ENCODE measurements at regions not wholly inside any gene's neighbourhood (a gene's known extent, or its start where the extent isn't known, plus 50 kb on each side); places are given as distances from the start of the nearest gene placed in this dataset.

DNA sequence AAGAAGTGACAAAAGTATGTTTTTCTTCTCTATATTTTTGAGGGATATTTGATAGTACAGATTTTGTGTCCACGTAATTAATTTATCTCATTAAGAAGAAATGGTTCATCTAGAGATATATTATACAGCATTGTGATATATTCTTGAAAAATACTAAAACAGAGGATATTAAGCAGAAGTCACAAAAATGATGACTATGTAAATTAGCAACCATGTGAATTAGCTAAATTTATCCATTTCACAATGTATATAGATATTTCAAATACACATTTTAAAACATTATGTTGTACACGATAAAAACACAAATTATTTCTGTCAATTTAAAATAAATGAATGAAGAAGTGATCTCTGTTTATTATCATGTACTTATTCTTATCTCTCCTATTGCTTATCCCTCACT lies 989.5 kb downstream of the TUSC7 start:
- TF ChIP-seq EZH2phosphoT487 (IDR thresholded peaks at IDR 0.05; ENCODE audit: insufficient read depth, low read depth), result no peak
- no peak for TF ChIP-seq EZH2 (IDR thresholded peaks at IDR 0.05; ENCODE audit: insufficient read depth, poor library complexity, severe bottlenecking)
- Histone ChIP-seq H3K9ac (no peak overlapping the region), H3F3A (ENCODE audit: insufficient read depth) (no peaks in the 10 kb centered on the region), H4K20me1 (ENCODE audit: insufficient read depth) (no peaks in the 10 kb centered on the region), H3K9me3 (ENCODE audit: low read depth) (no peaks in the 10 kb centered on the region), H3K36me3 (ENCODE audit: low read depth) (no peaks in the 10 kb centered on the region), H3K27ac (no peak overlapping the region), H3K79me2 (ENCODE audit: insufficient read depth) (no peaks in the 10 kb centered on the region), H3K4me2 (ENCODE audit: unreplicated experiment) (no peak overlapping the region), H3K9me2 (ENCODE audit: insufficient read depth) (peaks cover under 1% of the 10 kb centered on the region; the same call in 1 of the 2 replicates), H3K27me3 (replicated peaks; ENCODE audit: insufficient read depth) (no peaks in the 10 kb centered on the region), H2AFZ (no peak overlapping the region), H3K4me1 (ENCODE audit: insufficient read depth) (peaks cover 26% of the 10 kb centered on the region), H3K4me3 (no peak overlapping the region)
- in situ Hi-C loops (cut with MboI), result no loop called here
- WGBS, 2 experiments (ENCODE audit: low coverage in 1 of 2, low lambda C conversion rate in 2 of 2, missing lambda C conversion rate in 2 of 2), result 79 to 88% methylated on average over 2 of the region's 2 CpGs
- DNase-seq, result no peak

DNA sequence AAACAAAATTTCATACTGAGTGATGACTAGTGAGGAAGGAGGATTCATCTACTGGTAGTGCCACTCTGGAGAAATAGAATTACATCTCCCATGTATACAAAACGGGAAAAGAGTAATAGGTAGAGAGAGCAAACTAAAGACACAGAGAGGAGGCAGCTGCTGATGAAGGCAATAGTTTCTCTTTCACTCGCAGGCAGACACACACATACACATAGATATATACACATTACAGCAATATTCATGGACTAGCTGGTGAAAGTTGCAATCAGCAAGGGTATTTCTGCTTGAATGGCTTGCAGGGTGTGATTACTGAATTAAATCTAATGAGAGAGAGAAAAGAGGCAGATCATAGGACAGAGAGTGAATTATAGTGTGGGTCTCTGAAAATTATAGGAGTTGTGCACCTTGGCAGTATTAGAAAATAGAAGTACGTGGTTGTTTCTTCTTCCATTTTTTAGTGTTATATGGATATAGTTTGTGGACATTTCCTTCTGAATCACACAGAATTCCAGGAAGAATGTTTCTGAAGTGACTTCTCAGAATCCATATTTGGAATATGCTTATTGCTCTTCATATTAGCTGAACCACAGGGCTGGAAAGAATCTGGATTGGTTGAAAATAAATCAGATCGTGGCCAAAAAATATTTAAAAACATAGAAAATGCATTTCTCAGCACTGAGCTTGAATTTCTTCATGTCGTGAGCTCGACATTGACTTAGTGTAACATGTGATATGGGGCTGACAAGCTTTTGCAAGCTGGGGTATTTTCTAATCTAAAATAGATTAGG lies 991.2 kb downstream of the TUSC7 start:
- Histone ChIP-seq H3K9me2 (ENCODE audit: insufficient read depth) (peaks cover 4% of the 10 kb centered on the region; the same call in 1 of the 2 replicates), H3K27me3 (replicated peaks; ENCODE audit: insufficient read depth) (no peaks in the 10 kb centered on the region), H3K4me3 (no peak overlapping the region), H4K20me1 (ENCODE audit: insufficient read depth) (no peaks in the 10 kb centered on the region), H3K36me3 (ENCODE audit: low read depth) (no peaks in the 10 kb centered on the region), H3K27ac (no peak overlapping the region), H3F3A (ENCODE audit: insufficient read depth) (peaks cover 10% of the 10 kb centered on the region), H3K4me1 (ENCODE audit: insufficient read depth) (peaks cover 24% of the 10 kb centered on the region), H2AFZ (peak overlapping the region; percentile 2; the same call in 1 of the 2 replicates), H3K9ac (no peak overlapping the region), H3K79me2 (ENCODE audit: insufficient read depth) (no peaks in the 10 kb centered on the region), H3K4me2 (ENCODE audit: unreplicated experiment) (no peak overlapping the region), H3K9me3 (ENCODE audit: low read depth) (no peaks in the 10 kb centered on the region)
- no peak for DNase-seq
- no peak for TF ChIP-seq EZH2 (IDR thresholded peaks at IDR 0.05; ENCODE audit: insufficient read depth, poor library complexity, severe bottlenecking)
- no peak for TF ChIP-seq EZH2phosphoT487 (IDR thresholded peaks at IDR 0.05; ENCODE audit: insufficient read depth, low read depth)
- in situ Hi-C loops (cut with MboI), result no loop called here
- 73 to 75% methylated on average over 6 of the region's 6 CpGs for WGBS, 2 experiments (ENCODE audit: low coverage in 1 of 2, low lambda C conversion rate in 2 of 2, missing lambda C conversion rate in 2 of 2)

DNA sequence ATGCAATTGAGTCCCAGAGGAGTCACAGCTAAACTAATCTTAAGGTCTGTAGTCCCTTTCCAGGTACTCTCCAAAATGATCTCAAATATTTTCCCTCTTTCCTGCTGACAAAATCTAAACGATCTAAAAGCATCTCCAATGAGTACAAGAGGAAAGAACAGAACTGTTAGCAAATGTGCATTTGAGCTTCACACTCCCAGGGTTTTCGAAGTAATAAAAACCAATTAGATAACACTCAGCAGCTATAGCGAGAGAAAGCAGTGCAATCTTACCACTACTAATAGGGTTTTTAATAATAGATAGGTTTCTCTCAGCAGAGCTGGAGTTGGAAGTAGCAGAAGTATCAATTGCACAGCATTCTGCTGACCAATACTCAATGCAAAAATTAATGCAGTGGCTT lies 995.4 kb downstream of the TUSC7 start:
- Histone ChIP-seq H3K9me2 (ENCODE audit: insufficient read depth) (peaks cover 4% of the 10 kb centered on the region; the same call in 1 of the 2 replicates), H3K27me3 (replicated peaks; ENCODE audit: insufficient read depth) (no peaks in the 10 kb centered on the region), H3K4me3 (no peak overlapping the region), H2AFZ (no peak overlapping the region), H3K79me2 (ENCODE audit: insufficient read depth) (no peaks in the 10 kb centered on the region), H3F3A (ENCODE audit: insufficient read depth) (peaks cover 39% of the 10 kb centered on the region), H3K4me2 (ENCODE audit: unreplicated experiment) (no peak overlapping the region), H3K36me3 (ENCODE audit: low read depth) (no peaks in the 10 kb centered on the region), H3K9me3 (ENCODE audit: low read depth) (no peaks in the 10 kb centered on the region), H3K27ac (peak overlapping the region; percentile 87), H3K4me1 (ENCODE audit: insufficient read depth) (peaks cover 57% of the 10 kb centered on the region), H4K20me1 (ENCODE audit: insufficient read depth) (no peaks in the 10 kb centered on the region), H3K9ac (no peak overlapping the region)
- 90 to 92% methylated on average over 3 of the region's 3 CpGs for WGBS, 2 experiments (ENCODE audit: low coverage in 1 of 2, low lambda C conversion rate in 2 of 2, missing lambda C conversion rate in 2 of 2)
- TF ChIP-seq EZH2 (IDR thresholded peaks at IDR 0.05; ENCODE audit: insufficient read depth, poor library complexity, severe bottlenecking), result no peak
- no peak for TF ChIP-seq EZH2phosphoT487 (IDR thresholded peaks at IDR 0.05; ENCODE audit: insufficient read depth, low read depth)
- in situ Hi-C loops (cut with MboI), result no loop called here
- no peak for DNase-seq

DNA sequence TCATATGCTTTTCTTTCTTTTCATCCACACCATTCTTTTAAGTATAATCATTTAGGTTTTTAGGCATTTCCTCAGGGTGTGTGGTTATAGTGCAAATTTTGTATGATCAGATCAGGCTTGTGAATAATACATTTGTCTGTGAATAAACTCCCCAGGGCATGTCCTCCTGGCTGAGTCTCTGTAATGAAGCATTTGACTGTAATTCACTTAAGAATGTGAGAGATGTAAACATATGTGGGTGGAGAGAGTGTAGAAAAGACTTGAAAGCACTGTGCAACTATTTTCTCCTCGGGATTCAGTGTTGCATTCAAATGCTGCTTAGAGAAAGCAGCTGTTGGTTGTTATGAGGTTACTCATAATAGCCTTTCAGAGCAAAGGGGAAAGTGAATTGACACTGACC lies 996.5 kb downstream of the TUSC7 start:
- Histone ChIP-seq H3K9me3 (ENCODE audit: low read depth) (no peaks in the 10 kb centered on the region), H3K36me3 (ENCODE audit: low read depth) (no peaks in the 10 kb centered on the region), H3K4me3 (peak overlapping the region; percentile 56), H3K27me3 (replicated peaks; ENCODE audit: insufficient read depth) (no peaks in the 10 kb centered on the region), H4K20me1 (ENCODE audit: insufficient read depth) (no peaks in the 10 kb centered on the region), H3K79me2 (ENCODE audit: insufficient read depth) (no peaks in the 10 kb centered on the region), H3K9ac (peak overlapping the region; percentile 49), H2AFZ (no peak overlapping the region), H3F3A (ENCODE audit: insufficient read depth) (peaks cover 39% of the 10 kb centered on the region), H3K4me1 (ENCODE audit: insufficient read depth) (peaks cover 51% of the 10 kb centered on the region), H3K27ac (peak overlapping the region; percentile 87), H3K9me2 (ENCODE audit: insufficient read depth) (peaks cover 4% of the 10 kb centered on the region; the same call in 1 of the 2 replicates), H3K4me2 (ENCODE audit: unreplicated experiment) (peak overlapping the region; percentile 79)
- peak; percentile 96 for DNase-seq
- TF ChIP-seq EZH2phosphoT487 (IDR thresholded peaks at IDR 0.05; ENCODE audit: insufficient read depth, low read depth) (peak; percentile 74; the same call in 1 of the 2 replicates), EZH2 (IDR thresholded peaks at IDR 0.05; ENCODE audit: insufficient read depth, poor library complexity, severe bottlenecking) (no peak)
- WGBS, 2 experiments (ENCODE audit: low coverage in 1 of 2, low lambda C conversion rate in 2 of 2, missing lambda C conversion rate in 2 of 2), result 0% methylated on average over 1 of the region's 1 CpG
- in situ Hi-C loops (cut with MboI), result no loop called here

Data from GM23248 (cell line).